Stimulated activated naive CD8-positive, alpha-beta T cell treated with anti-CD3 and anti-CD28 coated beads, Interleukin-15, Interleukin-2, amounts not matched to agents 100 ng/mL and 50 ng/mL, for 24 hours (primary cell): ENCODE measurements at regions not wholly inside any gene's neighbourhood (a gene's known extent, or its start where the extent isn't known, plus 50 kb on each side); places are given as distances from the start of the nearest gene placed in this dataset.

ENCODE experiments used
- H3K27ac Mint-ChIP-seq: one replicate; pipeline ENCODE4 v1.8.0; 2021; ENCODE audit warnings: mild to moderate bottlenecking, mixed read lengths
- H3K27me3 Mint-ChIP-seq: one replicate; pipeline ENCODE4 v1.8.0; 2021; ENCODE audit warnings: mixed read lengths
- H3K36me3 Mint-ChIP-seq: one replicate; pipeline ENCODE4 v1.8.0; 2021; ENCODE audit warnings: low read depth, mixed read lengths
- H3K4me1 Mint-ChIP-seq: one replicate; pipeline ENCODE4 v1.8.0; 2021; ENCODE audit warnings: low read depth, mixed read lengths
- H3K4me3 Mint-ChIP-seq: one replicate; pipeline ENCODE4 v1.8.0; 2021; ENCODE audit warnings: mild to moderate bottlenecking, mixed read lengths
- H3K9me3 Mint-ChIP-seq: one replicate; pipeline ENCODE4 v1.8.0; 2021; ENCODE audit warnings: mixed read lengths

DNA sequence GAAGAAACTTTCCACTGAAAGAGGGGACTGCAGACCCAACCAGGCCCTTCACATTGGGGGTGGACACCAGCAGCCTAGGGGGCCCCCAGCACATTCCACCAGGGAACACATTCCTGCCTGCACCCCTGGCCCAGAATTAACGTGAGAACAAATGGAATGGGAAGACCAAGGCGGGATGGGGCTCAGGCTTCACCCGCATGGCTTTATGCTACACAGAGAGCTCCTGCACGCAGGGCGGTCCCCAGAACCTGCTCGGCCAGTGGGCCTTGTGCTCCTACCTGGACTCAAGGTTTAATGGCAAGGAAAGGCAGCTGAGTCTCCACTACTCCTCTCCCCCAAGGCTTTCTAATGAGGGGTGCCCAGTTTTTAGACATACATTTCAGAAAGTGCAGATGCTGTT, 146.3 kb upstream of the GPR26 start:
- peaks cover 12% of the 10 kb centered on the region for H3K27me3 Mint-ChIP-seq
- no peaks in the 10 kb centered on the region for H3K9me3 Mint-ChIP-seq
- H3K36me3 Mint-ChIP-seq, result no peaks in the 10 kb centered on the region
- no peak overlapping the region for H3K4me3 Mint-ChIP-seq
- no peak overlapping the region for H3K27ac Mint-ChIP-seq
- no peaks in the 10 kb centered on the region for H3K4me1 Mint-ChIP-seq

DNA sequence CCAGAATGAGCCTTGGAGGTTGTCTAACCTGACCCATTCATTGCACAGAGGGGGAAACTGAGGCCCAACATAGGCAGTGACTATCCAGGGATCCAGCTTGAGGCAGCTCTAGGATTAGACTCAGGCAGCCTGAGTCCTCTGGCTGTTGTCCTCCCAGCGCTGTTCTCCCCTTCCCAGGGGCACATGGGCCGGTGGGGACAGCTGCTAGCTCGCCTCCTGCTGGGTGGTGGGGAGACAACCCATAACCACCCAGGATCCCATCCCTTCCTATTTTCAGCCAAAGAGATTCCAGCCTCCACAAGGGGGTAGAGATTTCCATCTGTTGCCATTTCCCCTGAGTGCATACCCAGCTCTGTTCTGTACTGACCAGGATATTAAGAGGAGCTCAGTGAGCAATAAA, 145.1 kb upstream of the GPR26 start:
- Mint-ChIP-seq H3K27ac (no peak overlapping the region), H3K27me3 (peaks cover 6% of the 10 kb centered on the region), H3K4me3 (no peak overlapping the region), H3K36me3 (no peaks in the 10 kb centered on the region), H3K9me3 (no peaks in the 10 kb centered on the region), H3K4me1 (no peaks in the 10 kb centered on the region)

DNA sequence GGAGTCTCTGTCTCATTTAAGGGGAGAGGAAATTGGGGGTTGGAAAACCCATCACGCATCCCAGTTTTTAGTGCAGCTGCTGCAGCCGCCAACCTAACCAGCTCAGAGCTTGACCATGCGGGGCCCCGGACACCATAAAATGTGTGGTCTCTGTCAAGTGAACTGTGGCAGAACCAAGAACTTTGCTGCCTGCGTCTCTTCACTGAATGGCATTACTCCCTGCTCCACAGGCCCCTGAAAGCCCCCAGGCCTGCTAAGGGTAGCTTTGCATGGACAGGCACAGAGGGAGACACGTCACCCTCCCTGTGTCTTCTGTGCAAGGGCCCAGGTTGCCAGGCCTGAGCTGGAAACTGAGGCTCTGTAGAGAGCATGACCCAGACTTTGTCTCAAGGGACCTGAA, 144.6 kb upstream of the GPR26 start:
- Mint-ChIP-seq H3K4me3 (no peak overlapping the region), H3K27ac (no peak overlapping the region), H3K36me3 (no peaks in the 10 kb centered on the region)

DNA sequence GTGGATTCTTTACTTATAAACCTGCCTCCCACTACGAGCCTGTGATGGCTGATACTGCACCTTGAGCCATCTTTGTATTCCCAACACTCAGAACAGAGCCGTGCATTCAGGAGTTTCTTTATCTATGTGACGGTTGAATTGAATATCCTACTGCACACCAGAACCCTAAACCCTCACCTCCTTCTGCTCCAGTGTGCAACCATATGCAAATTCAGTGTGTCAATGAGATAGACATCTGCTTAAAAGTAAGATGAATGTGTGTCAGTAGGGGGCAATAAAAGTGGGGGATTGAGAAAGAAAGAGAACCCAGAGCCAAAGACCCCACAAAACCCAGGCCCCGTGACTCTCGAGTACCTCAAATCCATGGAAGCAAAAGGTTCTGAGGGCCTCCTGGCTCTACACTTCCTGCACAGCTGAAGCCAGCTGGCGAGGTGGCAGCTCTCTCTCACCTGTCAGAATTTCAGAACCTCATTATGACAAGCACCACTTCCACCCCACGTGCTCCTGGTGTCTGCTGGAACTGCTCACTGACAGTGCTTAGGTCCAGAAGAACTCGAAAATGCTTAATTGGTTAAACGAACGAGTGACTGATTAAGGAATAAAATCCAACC, 143.3 kb upstream of the GPR26 start:
- H3K27me3 Mint-ChIP-seq, result peaks cover 6% of the 10 kb centered on the region
- no peak overlapping the region for H3K4me3 Mint-ChIP-seq
- no peaks in the 10 kb centered on the region for H3K9me3 Mint-ChIP-seq
- no peaks in the 10 kb centered on the region for H3K36me3 Mint-ChIP-seq
- no peak overlapping the region for H3K27ac Mint-ChIP-seq
- H3K4me1 Mint-ChIP-seq, result no peaks in the 10 kb centered on the region

More for the DNA sequence above, 144.6 kb upstream of the GPR26 start:
- Mint-ChIP-seq H3K27me3 (peaks cover 6% of the 10 kb centered on the region), H3K4me1 (no peaks in the 10 kb centered on the region), H3K9me3 (no peaks in the 10 kb centered on the region)

DNA sequence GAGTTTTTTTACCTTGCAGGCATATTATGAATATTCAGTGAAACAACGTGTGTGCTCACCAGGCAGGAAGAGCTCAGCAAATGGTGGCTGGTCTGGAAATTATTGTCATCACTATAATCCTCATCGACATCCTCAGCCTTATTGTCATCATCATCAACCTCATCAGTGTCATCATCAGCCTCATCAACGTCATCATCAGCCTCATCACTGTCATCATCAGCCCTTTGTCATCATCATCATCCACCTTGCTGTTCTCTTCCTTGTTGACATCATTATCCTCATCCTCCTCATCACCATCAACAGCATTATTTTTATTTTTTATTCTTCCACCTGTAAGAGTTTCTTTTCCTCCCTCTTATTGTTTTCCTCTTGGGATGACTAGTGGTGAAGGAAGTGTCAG, 142.3 kb upstream of the GPR26 start:
- H3K9me3 Mint-ChIP-seq, result no peaks in the 10 kb centered on the region
- H3K4me1 Mint-ChIP-seq, result no peaks in the 10 kb centered on the region
- H3K4me3 Mint-ChIP-seq, result no peak overlapping the region
- H3K36me3 Mint-ChIP-seq, result no peaks in the 10 kb centered on the region
- H3K27me3 Mint-ChIP-seq, result peaks cover 6% of the 10 kb centered on the region
- no peak overlapping the region for H3K27ac Mint-ChIP-seq

DNA sequence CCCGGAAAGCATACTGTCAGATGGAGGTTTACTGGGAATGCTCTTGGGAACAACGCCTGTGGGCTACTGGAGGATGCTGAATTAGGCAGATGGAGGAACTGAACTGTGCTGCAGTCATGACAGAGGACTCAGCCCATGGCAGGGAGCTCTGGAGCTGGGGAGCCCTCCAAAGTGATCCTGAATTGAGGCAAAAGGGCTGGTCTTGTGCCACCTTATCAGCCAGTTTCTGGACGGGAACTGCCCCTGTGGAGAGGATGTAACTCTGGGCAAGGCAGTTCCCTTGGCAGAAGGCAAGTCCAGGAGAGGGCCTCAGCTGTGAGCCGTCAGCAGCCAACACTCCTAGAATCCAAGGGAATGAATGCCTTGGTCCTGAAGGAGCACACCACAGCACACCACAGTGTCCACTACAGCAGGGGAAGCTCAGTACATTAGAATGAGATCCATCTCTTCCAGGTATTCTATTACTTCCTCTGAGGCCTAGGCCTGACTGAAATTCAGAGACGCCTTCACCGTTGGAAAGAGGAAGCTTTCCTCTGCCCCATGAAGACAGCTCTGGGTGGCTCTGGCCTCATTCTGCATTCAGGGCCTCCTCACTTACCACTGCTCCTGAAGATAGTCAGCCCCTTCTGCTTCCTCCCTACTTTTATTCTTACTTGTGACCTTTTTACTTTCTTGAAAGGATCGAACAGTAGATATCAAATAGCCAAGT, 139.6 kb upstream of the GPR26 start:
- no peaks in the 10 kb centered on the region for H3K36me3 Mint-ChIP-seq
- H3K9me3 Mint-ChIP-seq, result no peaks in the 10 kb centered on the region
- no peak overlapping the region for H3K4me3 Mint-ChIP-seq
- H3K4me1 Mint-ChIP-seq, result no peaks in the 10 kb centered on the region
- peaks cover 11% of the 10 kb centered on the region for H3K27me3 Mint-ChIP-seq
- no peak overlapping the region for H3K27ac Mint-ChIP-seq

DNA sequence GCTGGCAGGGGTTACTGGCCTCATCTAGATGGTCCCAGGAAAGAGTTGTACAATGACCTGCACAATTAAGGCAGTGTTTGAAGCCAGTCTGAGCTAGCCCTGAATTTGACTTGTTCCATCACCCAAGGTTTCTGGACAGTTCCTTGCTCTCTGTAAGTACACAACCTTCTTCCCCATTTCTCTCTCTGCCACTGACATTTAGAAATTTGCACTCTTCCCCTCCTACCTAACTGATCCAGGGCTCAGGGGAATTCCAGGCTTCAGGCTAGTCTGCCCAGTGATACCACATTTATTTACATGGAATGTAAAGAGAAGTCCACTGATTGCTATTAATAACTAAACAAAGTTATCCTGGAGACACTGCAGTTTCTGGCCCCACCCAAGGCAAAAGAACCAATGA, 139.0 kb upstream of the GPR26 start:
- Mint-ChIP-seq H3K4me1 (no peaks in the 10 kb centered on the region), H3K4me3 (no peak overlapping the region), H3K27ac (no peak overlapping the region), H3K27me3 (peaks cover 11% of the 10 kb centered on the region), H3K36me3 (no peaks in the 10 kb centered on the region), H3K9me3 (no peaks in the 10 kb centered on the region)

DNA sequence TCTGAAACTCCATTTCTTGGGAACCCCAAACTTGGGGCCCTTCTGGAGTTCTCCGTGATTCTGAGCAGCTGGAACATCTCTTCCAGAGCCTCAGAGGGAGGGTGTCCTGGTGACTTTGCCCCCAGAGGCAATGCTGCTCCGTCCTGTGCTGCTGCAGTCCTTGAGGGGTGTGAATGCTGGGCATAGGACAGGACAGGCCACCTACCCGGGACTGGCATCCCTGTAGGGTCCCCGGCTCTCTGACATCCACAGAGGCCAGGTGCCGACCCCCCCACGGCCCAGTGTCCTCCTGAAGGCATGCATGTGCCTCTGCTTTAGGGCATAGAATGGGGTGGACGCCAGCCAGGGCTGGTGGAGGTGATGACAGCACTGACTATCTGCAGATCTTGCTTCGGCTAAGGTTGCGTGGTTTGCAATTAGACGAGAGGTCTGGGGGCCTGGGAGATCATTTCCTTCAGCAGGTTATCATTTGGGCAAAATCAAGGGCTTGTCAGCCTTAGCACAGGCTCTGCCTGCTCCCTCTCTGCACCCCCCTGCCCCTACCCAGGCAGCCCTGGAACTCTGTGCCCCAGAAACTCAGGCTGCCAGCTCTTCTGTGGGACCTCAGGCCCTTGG, 136.9 kb upstream of the GPR26 start:
- Mint-ChIP-seq H3K27me3 (peaks cover 15% of the 10 kb centered on the region), H3K4me1 (no peaks in the 10 kb centered on the region), H3K27ac (no peak overlapping the region), H3K36me3 (no peaks in the 10 kb centered on the region), H3K4me3 (no peak overlapping the region), H3K9me3 (no peaks in the 10 kb centered on the region)

DNA sequence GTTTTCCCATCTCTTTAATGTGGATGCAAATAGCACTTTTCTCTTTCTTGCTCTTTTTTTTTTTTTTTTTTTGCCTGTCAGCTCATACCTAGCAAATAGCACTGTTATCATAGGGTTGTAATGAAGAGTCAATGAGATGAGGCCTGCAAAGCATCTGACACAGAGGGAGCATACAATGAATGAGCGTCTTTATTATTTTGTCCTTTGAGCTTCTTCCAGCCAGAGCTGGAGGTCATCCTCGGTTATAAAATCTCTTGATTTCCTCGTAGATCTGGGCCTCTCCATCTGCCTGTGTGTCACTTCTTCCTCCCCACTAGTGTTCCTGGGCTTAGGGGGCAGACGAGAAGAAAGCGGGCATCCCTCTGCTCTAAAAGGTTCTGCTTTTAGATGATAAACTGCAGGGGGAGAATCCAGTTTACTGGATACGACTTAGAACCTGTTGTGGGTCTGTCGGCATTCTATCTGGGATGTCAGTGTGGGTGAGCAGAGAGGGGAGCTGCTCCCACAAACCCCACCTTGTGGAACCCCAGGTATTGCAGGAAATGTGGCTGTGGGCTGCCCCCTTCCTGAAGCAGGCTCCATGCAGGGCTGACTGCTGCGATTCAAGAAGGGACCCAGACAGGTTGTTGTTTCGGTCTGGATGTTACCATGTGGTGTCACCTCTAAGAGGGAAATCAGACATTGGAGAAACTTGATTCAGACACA, 135.8 kb upstream of the GPR26 start:
- no peak overlapping the region for H3K27ac Mint-ChIP-seq
- H3K9me3 Mint-ChIP-seq, result no peaks in the 10 kb centered on the region
- no peaks in the 10 kb centered on the region for H3K36me3 Mint-ChIP-seq
- H3K4me1 Mint-ChIP-seq, result no peaks in the 10 kb centered on the region
- H3K27me3 Mint-ChIP-seq, result peaks cover 19% of the 10 kb centered on the region
- no peak overlapping the region for H3K4me3 Mint-ChIP-seq

DNA sequence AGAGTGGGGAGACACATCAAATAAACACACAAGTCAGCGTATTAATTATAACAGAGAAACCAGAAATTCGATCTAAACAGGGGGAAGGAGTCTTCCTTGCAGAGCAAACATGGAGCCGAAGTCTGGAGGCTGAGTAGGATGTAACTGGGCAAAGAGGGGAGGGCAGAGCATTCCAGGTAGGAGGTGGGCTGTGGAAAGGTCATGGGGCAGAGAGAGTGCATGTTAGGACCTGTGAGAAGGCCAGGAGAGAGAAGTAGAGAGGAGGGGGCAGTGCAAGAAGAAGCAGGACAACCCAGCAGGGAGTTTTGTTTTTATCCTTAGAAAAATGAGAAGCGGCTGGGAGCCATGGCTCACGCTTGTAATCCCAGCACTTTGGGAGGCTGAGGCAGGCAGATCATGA, 130.8 kb upstream of the GPR26 start:
- H3K27ac Mint-ChIP-seq, result no peak overlapping the region
- H3K9me3 Mint-ChIP-seq, result no peaks in the 10 kb centered on the region
- no peaks in the 10 kb centered on the region for H3K36me3 Mint-ChIP-seq
- peaks cover 24% of the 10 kb centered on the region for H3K27me3 Mint-ChIP-seq
- H3K4me1 Mint-ChIP-seq, result no peaks in the 10 kb centered on the region
- H3K4me3 Mint-ChIP-seq, result no peak overlapping the region

DNA sequence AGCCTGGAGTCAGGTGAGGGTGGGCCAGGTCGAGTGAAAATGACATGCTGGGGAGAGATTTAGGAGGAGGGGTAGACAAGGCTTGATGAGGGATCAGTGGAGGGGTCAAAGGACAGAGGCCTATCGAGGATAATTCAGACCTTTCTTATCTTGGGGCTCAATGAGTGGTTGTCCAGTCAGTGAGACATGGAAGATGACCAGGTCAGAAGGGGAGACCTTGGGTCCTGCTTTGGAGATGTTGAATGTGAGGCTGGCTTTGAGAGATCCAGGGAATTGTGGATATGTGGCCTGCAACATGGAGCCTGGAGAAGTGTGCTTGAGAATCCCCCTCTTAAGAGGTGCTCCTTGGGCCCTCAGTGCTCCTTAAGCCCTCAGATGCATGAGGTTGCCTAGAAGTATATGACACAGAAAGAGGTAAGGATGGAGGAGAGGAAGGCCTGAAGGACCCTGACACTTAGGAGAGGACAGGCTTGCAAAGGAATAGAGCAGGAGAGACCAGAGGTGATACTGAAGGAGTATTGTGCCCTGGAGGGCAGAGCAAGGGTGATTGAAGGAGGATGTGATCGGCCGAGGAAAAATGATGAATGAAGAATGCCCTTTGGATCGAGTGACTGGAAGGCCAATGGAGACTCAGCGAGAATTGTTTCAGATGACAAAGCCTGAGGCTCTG, 129.8 kb upstream of the GPR26 start:
- no peak overlapping the region for H3K4me3 Mint-ChIP-seq
- no peak overlapping the region for H3K27ac Mint-ChIP-seq
- H3K27me3 Mint-ChIP-seq, result peaks cover 23% of the 10 kb centered on the region
- H3K36me3 Mint-ChIP-seq, result no peaks in the 10 kb centered on the region
- no peaks in the 10 kb centered on the region for H3K4me1 Mint-ChIP-seq
- no peaks in the 10 kb centered on the region for H3K9me3 Mint-ChIP-seq

DNA sequence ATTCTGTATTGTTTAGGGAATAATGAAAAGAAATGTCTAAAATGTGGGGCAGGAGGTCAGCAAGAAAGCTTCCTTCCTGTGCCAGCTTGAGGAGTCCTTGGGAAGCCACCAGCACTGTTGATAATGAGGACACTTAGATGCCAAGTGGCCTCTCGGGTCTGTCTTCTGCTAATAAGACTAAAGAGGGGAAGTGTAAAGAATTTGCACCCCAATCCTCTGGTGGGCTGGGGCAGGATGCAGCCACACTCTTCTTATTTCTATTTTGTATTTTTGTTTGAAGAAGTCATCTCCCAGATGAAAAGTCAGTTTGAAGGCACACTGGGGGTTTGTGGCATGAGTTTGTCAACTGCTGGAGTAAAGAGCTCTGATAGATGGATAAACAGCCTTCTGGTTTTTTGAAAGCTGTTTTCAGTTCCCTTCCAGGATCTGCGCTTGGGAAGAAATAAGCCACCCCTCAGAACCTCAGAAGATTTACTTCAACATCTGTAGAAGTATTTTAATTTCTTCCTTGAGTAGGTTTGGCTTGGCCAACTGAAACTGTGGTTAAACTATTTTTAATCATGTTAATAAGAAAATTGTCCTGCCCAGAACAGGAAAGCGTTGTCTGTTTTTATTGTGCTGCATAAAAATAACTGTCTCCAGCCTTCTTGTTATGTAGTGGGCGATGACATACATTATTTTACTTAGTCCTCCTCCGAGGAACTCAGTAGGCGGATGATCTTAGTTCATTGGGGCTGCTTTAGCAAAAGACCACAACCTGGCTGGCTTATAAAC, 128.8 kb upstream of the GPR26 start:
- no peak overlapping the region for H3K27ac Mint-ChIP-seq
- no peaks in the 10 kb centered on the region for H3K4me1 Mint-ChIP-seq
- no peak overlapping the region for H3K4me3 Mint-ChIP-seq
- H3K9me3 Mint-ChIP-seq, result no peaks in the 10 kb centered on the region
- no peaks in the 10 kb centered on the region for H3K36me3 Mint-ChIP-seq
- H3K27me3 Mint-ChIP-seq, result peaks cover 29% of the 10 kb centered on the region

DNA sequence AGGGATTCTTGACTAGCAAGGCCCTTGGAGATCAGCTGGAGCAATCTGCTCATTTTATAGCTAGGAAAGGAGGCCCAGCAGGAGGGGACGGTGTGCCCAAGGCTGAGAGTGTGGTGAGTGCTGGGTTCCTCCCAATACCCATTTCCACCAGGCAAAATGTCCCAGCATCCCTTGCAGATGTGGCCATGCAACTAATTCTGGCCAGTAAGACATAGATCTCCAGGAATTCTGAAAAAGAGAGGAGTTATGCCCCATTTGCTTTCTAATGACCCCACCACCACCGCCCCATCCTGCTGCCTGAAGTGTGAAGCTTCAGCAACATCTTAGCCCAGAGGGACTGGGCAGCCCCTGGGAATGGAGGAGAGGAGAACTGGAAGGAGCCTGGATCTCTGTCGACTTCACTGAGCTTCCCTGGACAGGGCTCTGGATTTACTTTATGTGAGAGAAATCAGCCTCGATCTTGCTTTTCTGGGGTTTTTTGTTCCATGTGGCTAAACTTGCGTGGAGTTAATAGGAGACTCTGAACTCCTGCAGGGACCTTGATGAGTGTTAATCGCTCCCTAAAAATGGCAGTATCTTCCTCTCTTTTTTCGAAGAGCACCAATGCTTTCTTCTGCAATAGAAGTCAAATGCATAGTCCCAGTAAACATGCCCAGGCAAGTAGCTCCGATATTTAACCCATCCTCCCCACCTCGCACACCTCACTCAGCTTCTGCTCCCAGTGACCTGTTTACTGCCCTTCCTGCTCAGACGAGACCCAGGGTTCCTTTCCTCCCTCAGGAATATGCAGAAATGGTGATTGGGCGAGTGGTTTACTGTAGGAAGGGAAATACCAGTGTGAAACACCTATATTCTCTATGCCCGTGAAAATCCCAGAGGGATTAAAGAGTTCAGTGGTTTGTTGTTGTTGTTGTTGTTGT, 127.5 kb upstream of the GPR26 start:
- H3K4me1 Mint-ChIP-seq, result no peaks in the 10 kb centered on the region

More for the DNA sequence above, 127.5 kb upstream of the GPR26 start:
- Mint-ChIP-seq H3K4me3 (no peak overlapping the region), H3K9me3 (no peaks in the 10 kb centered on the region), H3K27me3 (peaks cover 23% of the 10 kb centered on the region), H3K27ac (no peak overlapping the region), H3K36me3 (no peaks in the 10 kb centered on the region)
